Heart left ventricle (tissue), 16 donors: ENCODE measurements at regions not wholly inside any gene's neighbourhood (a gene's known extent, or its start where the extent isn't known, plus 50 kb on each side); places are given as distances from the start of the nearest gene placed in this dataset.

Experiments used
- ATAC-seq, 4 donors: fragments of 200-7000 bp; cut with Tn5 transposase; one replicate each; pipeline ENCODE4 v1.9.1; 2020 to 2022; ENCODE audit warnings: moderate library complexity in 4 of 4, mild to moderate bottlenecking in 3 of 4, moderate number of reproducible peaks in 1 of 4
- DNase-seq, 5 donors: peaks; one replicate each; pipeline ENCODE4 v3.0.0-alpha.2; 2020
- H3K27ac ChIP-seq, 12 donors: fragments of 200-600 bp; sonication (generic) in 4 of 12; one replicate each; pipeline versions ENCODE4 v1.5.0 to v1.8.0; 2016 to 2022; ENCODE audit warnings: mild to moderate bottlenecking in 2 of 12
- H3K27me3 ChIP-seq, 9 donors: fragments of 200-600 bp; sonication (generic) in 2 of 9; one replicate each; pipeline versions ENCODE4 v1.5.1 to v1.8.0; 2016 to 2022; ENCODE audit warnings: mild to moderate bottlenecking in 3 of 9
- H3K36me3 ChIP-seq, 9 donors: fragments of 200-600 bp; sonication (generic) in 2 of 9; one replicate each; pipeline versions ENCODE4 v1.5.0 to v1.8.0; 2018 to 2022; ENCODE audit warnings: mild to moderate bottlenecking in 2 of 9
- H3K4me1 ChIP-seq, 12 donors: fragments of 200-600 bp; sonication (generic) in 4 of 12; one replicate each; pipeline versions ENCODE4 v1.5.0 to v1.8.0; 2016 to 2022; ENCODE audit warnings: mild to moderate bottlenecking in 3 of 12
- H3K4me3 ChIP-seq, 12 donors: fragments of 200-600 bp; sonication (generic) in 4 of 12; one replicate each; pipeline versions ENCODE4 v1.5.0 to v1.8.0; 2017 to 2022; ENCODE audit warnings: mild to moderate bottlenecking in 9 of 12, moderate library complexity in 4 of 12
- H3K9me3 ChIP-seq, 12 donors: fragments of 200-600 bp; sonication (generic) in 4 of 12; one replicate each; pipeline versions ENCODE4 v1.5.0 to v1.8.0; 2016 to 2022; ENCODE audit warnings: mild to moderate bottlenecking in 1 of 12
- CTCF ChIP-seq, 12 donors: fragments of 200-600 bp; sonication (generic) in 4 of 12; IDR thresholded peaks; one replicate each; pipeline versions ENCODE4 v1.5.0 to v1.8.0; 2018 to 2022; ENCODE audit warnings: antibody characterized with exemption in 12 of 12, mild to moderate bottlenecking in 5 of 12
- POLR2A ChIP-seq, 2 donors: fragments of 450-650 bp; IDR thresholded peaks; one replicate each; pipeline ENCODE4 v1.6.1; 2017; ENCODE audit warnings: antibody characterized with exemption in 2 of 2, mild to moderate bottlenecking in 2 of 2, moderate library complexity in 2 of 2
- WGBS, 4 donors: extraction: QIAGEN DNeasy Blood & Tissue Kit in 2 of 4; methylation state at CpG; one replicate each; pipeline versions ENCODE4 v1.1.5 to v1.1.7; 2013 to 2018; 5-methylcytosine and 5-hydroxymethylcytosine counted together
- intact Hi-C, 10 donors: fragments of 100-400 bp; cut with DNase I; formaldehyde crosslinking; loops; one replicate each; pipeline versions ENCODE4 v1.11.1 to v1.14.2; 2022
- donor health status: ischemic (EF 13 %, LVEDD 7.1; RV severe dilation, severe dysfunction).
- donor health status: healthy with polysubstance abuse.
- donor health status: DM: no; HTN: yes; CAD: no.
- donor health status: DM: no; HTN: no; CAD: no.
- donor health status: ischemic (EF 25% LVEDD 6.9; RV normal size, moderate dysfunction).
- donor health status: ischemic (EF 25% LVEDD 5.7; RV mildly dilated, moderate dysfunction).
- donor health status: healthy.
- donor health status: DM: yes; HTN: yes; CAD: no.
- donor health status: ischemic (EF 35%, LVEDD 5.7; RV mildly dilated, moderate dysfunction).
- donor health status: nonischemic (EF 11% LVEDD 7.7; RV severe dilation, severe dysfunction).
- donor health status: DM: yes; HTN: yes; CAD: no.
- donor health status: PGD.
- donor health status: ischemic (EF 29% LVEDD 5.4; RV normal size, mild dysfunction).
- donor health status: nonischemic (EF 23%, LVEDD 6.1; RV moderate dilation, normal function).

GRCh38 chr16:60061396-60061795 lies 1327.3 kb upstream of the GOT2 start:
- ATAC-seq (no peak), DNase-seq (no peak)
- Histone ChIP-seq H3K36me3 (no peaks in the 10 kb centered on the region), H3K27me3 (no peaks in the 10 kb centered on the region), H3K4me3 (no peak overlapping the region), H3K27ac (no peak overlapping the region), H3K9me3 (peaks cover 0 to under 1% (median 0%) of the 10 kb centered on the region in 12 donors), H3K4me1 (no peaks in the 10 kb centered on the region)
- TF ChIP-seq CTCF (IDR thresholded peaks at IDR 0.05) (no peak), POLR2A (IDR thresholded peaks at IDR 0.05) (no peak)
- intact Hi-C loops, result no loop called here

GRCh38 chr16:60060731-60061130 lies 1326.6 kb upstream of the GOT2 start:
- no peak overlapping the region for H3K4me3 ChIP-seq
- no peak for ATAC-seq

GRCh38 chr16:60059141-60059540 lies 1325.0 kb upstream of the GOT2 start:
- Histone ChIP-seq H3K36me3 (no peaks in the 10 kb centered on the region), H3K4me1 (no peaks in the 10 kb centered on the region), H3K27ac (no peak overlapping the region), H3K9me3 (peaks cover 0 to 17% (median 0%) of the 10 kb centered on the region in 12 donors), H3K27me3 (no peaks in the 10 kb centered on the region), H3K4me3 (no peak overlapping the region)
- TF ChIP-seq CTCF (IDR thresholded peaks at IDR 0.05), result no peak
- no peak for TF ChIP-seq POLR2A (IDR thresholded peaks at IDR 0.05)
- DNase-seq, result no peak
- 60 to 73% (median 66%) methylated on average over 1 of the region's 1 CpG for WGBS, 4 donors
- intact Hi-C loops, result no loop called here
- no peak for ATAC-seq

More at GRCh38 chr16:60060731-60061130, 1326.6 kb upstream of the GOT2 start:
- H3K27ac ChIP-seq, result no peak overlapping the region
- no peaks in the 10 kb centered on the region for H3K27me3 ChIP-seq
- TF ChIP-seq CTCF (IDR thresholded peaks at IDR 0.05), result no peak
- no peak for TF ChIP-seq POLR2A (IDR thresholded peaks at IDR 0.05)
- intact Hi-C loops, result no loop called here
- no peaks in the 10 kb centered on the region for H3K4me1 ChIP-seq
- DNase-seq, result no peak
- WGBS, 4 donors, result 37 to 46% (median 40%) methylated on average over 2 of the region's 2 CpGs
- no peaks in the 10 kb centered on the region for H3K36me3 ChIP-seq
- peaks cover 0 to 7% (median 0%) of the 10 kb centered on the region in 12 donors for H3K9me3 ChIP-seq

- TF ChIP-seq POLR2A (IDR thresholded peaks at IDR 0.05), result no peak
- TF ChIP-seq CTCF (IDR thresholded peaks at IDR 0.05), result no peak
- no peak for ATAC-seq
- whole genome bisulfite sequencing, 4 donors, result 68 to 83% (median 77%) methylated on average over 1 of the region's 1 CpG
- no peak for DNase-seq
- no peaks in the 10 kb centered on the region for H3K36me3 ChIP-seq
- no peak overlapping the region for H3K27ac ChIP-seq
- peaks cover 0 to 15% (median 0%) of the 10 kb centered on the region in 12 donors for H3K9me3 ChIP-seq
- intact Hi-C loops, result no loop called here
- no peaks in the 10 kb centered on the region for H3K27me3 ChIP-seq
- no peaks in the 10 kb centered on the region for H3K4me1 ChIP-seq
- H3K4me3 ChIP-seq, result no peak overlapping the region
These were observed 1307.6 kb upstream of the GOT2 start for GRCh38 chr16:60041671-60042070.
